ELR (cell line): ENCODE measurements at regions not wholly inside any gene's neighbourhood (a gene's known extent, or its start where the extent isn't known, plus 50 kb on each side); places are given as distances from the start of the nearest gene placed in this dataset.
A peak's percentile ranks its signal among the peaks of the same experiment; 100 is the strongest.

Source experiments
- DNase-seq: peaks from one replicate; pipeline ENCODE4 v3.0.0-alpha.2; 2015; ENCODE audit warnings: low read depth

GRCh38 chr6:147078106-147078505 lies 126.1 kb upstream of the STXBP5 start:
- no peak for DNase-seq

GRCh38 chr6:147078602-147079001 lies 125.6 kb upstream of the STXBP5 start:
- peak; percentile 10 for DNase-seq

GRCh38 chr6:147080225-147080624 lies 124.0 kb upstream of the STXBP5 start:
- DNase-seq, result no peak

- no peak for DNase-seq
These were observed 123.1 kb upstream of the STXBP5 start for GRCh38 chr6:147081076-147081609.

- DNase-seq, result no peak
These were observed 116.6 kb upstream of the STXBP5 start for GRCh38 chr6:147087641-147088040.

GRCh38 chr6:147088861-147089260 lies 115.4 kb upstream of the STXBP5 start:
- DNase-seq, result no peak

GRCh38 chr6:147095316-147095715 lies 108.9 kb upstream of the STXBP5 start:
- no peak for DNase-seq

- peak; percentile 81 for DNase-seq
These were observed 104.2 kb upstream of the STXBP5 start for GRCh38 chr6:147099974-147100373.

- no peak for DNase-seq
These were observed 101.2 kb upstream of the STXBP5 start for GRCh38 chr6:147103007-147103406.

- peak; percentile 35 for DNase-seq
These were observed 100.5 kb upstream of the STXBP5 start for GRCh38 chr6:147103694-147104093.

- DNase-seq, result no peak
These were observed 98.4 kb upstream of the STXBP5 start for GRCh38 chr6:147105786-147106185.

GRCh38 chr6:147106759-147107401 lies 97.3 kb upstream of the STXBP5 start:
- DNase-seq, result peak; percentile 34

- no peak for DNase-seq
These were observed 95.8 kb upstream of the STXBP5 start for GRCh38 chr6:147108259-147108910.

GRCh38 chr6:147109707-147110106 lies 94.5 kb upstream of the STXBP5 start:
- DNase-seq, result no peak

GRCh38 chr6:147116056-147116455 lies 88.2 kb upstream of the STXBP5 start:
- no peak for DNase-seq

- DNase-seq, result no peak
These were observed 87.2 kb upstream of the STXBP5 start for GRCh38 chr6:147117011-147117410.

- DNase-seq, result peak; percentile 17
These were observed 86.6 kb upstream of the STXBP5 start for GRCh38 chr6:147117580-147117979.

- DNase-seq, result no peak
These were observed 84.9 kb upstream of the STXBP5 start for GRCh38 chr6:147119310-147119709.

GRCh38 chr6:147122823-147123222 lies 81.4 kb upstream of the STXBP5 start:
- DNase-seq, result no peak

- no peak for DNase-seq
These were observed 77.6 kb upstream of the STXBP5 start for GRCh38 chr6:147126618-147127022.

GRCh38 chr6:147127587-147127986 lies 76.6 kb upstream of the STXBP5 start:
- DNase-seq, result peak; percentile 70

GRCh38 chr6:147128056-147128455 lies 76.2 kb upstream of the STXBP5 start:
- no peak for DNase-seq

- DNase-seq, result no peak
These were observed 72.6 kb upstream of the STXBP5 start for GRCh38 chr6:147131532-147132128.
